ENCODE measurements at regions not wholly inside any gene's neighbourhood (a gene's known extent, or its start where the extent isn't known, plus 50 kb on each side); places are given as distances from the start of the nearest gene placed in this dataset.
"Not testable (repeated sequence)": the region's sequence is repeated elsewhere in the genome, so short reads cannot be mapped to it uniquely, and the experiment has no call there.

DNA sequence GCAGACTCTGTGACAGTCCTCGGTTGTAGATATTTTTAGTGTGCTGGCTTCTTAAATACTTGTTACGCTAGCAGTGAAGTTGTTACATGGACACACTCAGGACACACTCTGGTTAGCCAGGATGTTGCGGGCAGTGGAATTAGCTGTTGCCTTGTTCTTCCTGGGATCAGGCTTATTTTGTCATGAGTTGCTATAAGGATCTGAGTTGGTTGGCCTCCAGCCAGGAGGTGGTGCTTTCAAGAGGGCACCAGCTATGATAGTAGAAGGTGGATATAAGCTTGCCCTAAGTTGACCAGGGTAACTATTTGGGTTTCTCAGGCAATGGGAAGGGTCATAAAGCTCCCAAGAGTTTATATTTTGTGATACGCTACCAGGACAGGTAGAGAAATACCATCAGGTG lies 150.1 kb upstream of the C1GALT1 start:
- TF ChIP-seq, protein P1, sequence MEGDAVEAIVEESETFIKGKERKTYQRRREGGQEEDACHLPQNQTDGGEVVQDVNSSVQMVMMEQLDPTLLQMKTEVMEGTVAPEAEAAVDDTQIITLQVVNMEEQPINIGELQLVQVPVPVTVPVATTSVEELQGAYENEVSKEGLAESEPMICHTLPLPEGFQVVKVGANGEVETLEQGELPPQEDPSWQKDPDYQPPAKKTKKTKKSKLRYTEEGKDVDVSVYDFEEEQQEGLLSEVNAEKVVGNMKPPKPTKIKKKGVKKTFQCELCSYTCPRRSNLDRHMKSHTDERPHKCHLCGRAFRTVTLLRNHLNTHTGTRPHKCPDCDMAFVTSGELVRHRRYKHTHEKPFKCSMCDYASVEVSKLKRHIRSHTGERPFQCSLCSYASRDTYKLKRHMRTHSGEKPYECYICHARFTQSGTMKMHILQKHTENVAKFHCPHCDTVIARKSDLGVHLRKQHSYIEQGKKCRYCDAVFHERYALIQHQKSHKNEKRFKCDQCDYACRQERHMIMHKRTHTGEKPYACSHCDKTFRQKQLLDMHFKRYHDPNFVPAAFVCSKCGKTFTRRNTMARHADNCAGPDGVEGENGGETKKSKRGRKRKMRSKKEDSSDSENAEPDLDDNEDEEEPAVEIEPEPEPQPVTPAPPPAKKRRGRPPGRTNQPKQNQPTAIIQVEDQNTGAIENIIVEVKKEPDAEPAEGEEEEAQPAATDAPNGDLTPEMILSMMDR (IDR thresholded peaks at IDR 0.05; ENCODE audit: insufficient read depth, low read depth, low read length) = no peak
- TF ChIP-seq EZH2 (IDR thresholded peaks at IDR 0.05; ENCODE audit: insufficient read depth, low read length) = no peak
- Histone ChIP-seq H3K4me1 (ENCODE audit: insufficient read depth, low read length) (no peaks in the 10 kb centered on the region), H3K9ac (ENCODE audit: low read length) (no peak overlapping the region), H3K36me3 (ENCODE audit: insufficient read depth, low read length) (no peaks in the 10 kb centered on the region), H4K20me1 (ENCODE audit: insufficient read depth, low read length) (no peaks in the 10 kb centered on the region), H3K4me3 (ENCODE audit: insufficient read depth, low read depth, low read length) (no peak overlapping the region), H2AFZ (ENCODE audit: low read depth, low read length) (no peak overlapping the region), H3K27ac (ENCODE audit: low read depth, low read length) (no peak overlapping the region), H3K4me2 (ENCODE audit: low read length) (no peak overlapping the region), H3K9me3 (ENCODE audit: insufficient read depth, low read depth, low read length) (no peaks in the 10 kb centered on the region), H3K79me2 (ENCODE audit: insufficient read depth, low read length) (no peaks in the 10 kb centered on the region), H3K27me3 (ENCODE audit: insufficient read depth, low read length) (no peaks in the 10 kb centered on the region)
- no peak overlapping the region for H3K27ac Mint-ChIP-seq (ENCODE audit: unreplicated experiment)
- no peaks in the 10 kb centered on the region for H3K4me1 Mint-ChIP-seq (ENCODE audit: low read depth, unreplicated experiment)
- DNase-seq (ENCODE audit: low read depth) (no peak), FAIRE-seq (no peak)
- H3K9me3 Mint-ChIP-seq (ENCODE audit: unreplicated experiment) = no peaks in the 10 kb centered on the region
- H3K27me3 Mint-ChIP-seq (ENCODE audit: low read depth, unreplicated experiment) = no peaks in the 10 kb centered on the region
- no peaks in the 10 kb centered on the region for H3K36me3 Mint-ChIP-seq (ENCODE audit: low read depth, unreplicated experiment)
- no peak overlapping the region for H3K4me3 Mint-ChIP-seq (ENCODE audit: unreplicated experiment)

DNA sequence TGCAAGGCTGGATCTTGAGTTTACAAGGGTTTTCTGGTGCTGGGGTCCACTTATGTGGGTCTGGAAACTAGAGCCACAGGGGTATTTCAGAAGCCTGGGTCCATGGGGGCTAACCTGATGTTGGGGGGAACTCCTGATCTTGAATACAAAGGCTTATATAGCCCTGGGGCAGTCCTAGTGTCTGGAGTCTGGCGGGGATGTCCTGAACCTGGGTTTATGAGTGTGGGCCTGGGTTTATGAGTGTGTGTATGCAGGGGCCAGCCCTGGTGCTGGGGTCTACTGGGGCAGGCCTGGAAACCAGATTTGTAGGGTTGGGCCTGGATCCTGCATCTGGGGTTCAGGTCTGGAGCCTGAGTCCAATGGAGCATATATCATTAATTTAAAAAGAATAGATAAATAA lies 146.5 kb upstream of the C1GALT1 start:
- FAIRE-seq = no peak
- H3K79me2 ChIP-seq (ENCODE audit: insufficient read depth, low read length) = no peaks in the 10 kb centered on the region
- Mint-ChIP-seq H3K27me3 (ENCODE audit: low read depth, unreplicated experiment) (no peaks in the 10 kb centered on the region), H3K27ac (ENCODE audit: unreplicated experiment) (no peak overlapping the region), H3K4me1 (ENCODE audit: low read depth, unreplicated experiment) (no peaks in the 10 kb centered on the region), H3K9me3 (ENCODE audit: unreplicated experiment) (no peaks in the 10 kb centered on the region), H3K36me3 (ENCODE audit: low read depth, unreplicated experiment) (no peaks in the 10 kb centered on the region), H3K4me3 (ENCODE audit: unreplicated experiment) (no peak overlapping the region)
- H3K4me3 ChIP-seq (ENCODE audit: insufficient read depth, low read depth, low read length) = no peak overlapping the region
- no peaks in the 10 kb centered on the region for H4K20me1 ChIP-seq (ENCODE audit: insufficient read depth, low read length)
- no peak overlapping the region for H3K27ac ChIP-seq (ENCODE audit: low read depth, low read length)
- no peak overlapping the region for H3K4me2 ChIP-seq (ENCODE audit: low read length)
- no peak overlapping the region for H2AFZ ChIP-seq (ENCODE audit: low read depth, low read length)
- TF ChIP-seq, protein P1 (IDR thresholded peaks at IDR 0.05; ENCODE audit: insufficient read depth, low read depth, low read length) = no peak
- no peak for TF ChIP-seq EZH2 (IDR thresholded peaks at IDR 0.05; ENCODE audit: insufficient read depth, low read length)
- H3K27me3 ChIP-seq (ENCODE audit: insufficient read depth, low read length) = no peaks in the 10 kb centered on the region
- DNase-seq (ENCODE audit: low read depth) = no peak
- H3K9ac ChIP-seq (ENCODE audit: low read length) = no peak overlapping the region
- H3K36me3 ChIP-seq (ENCODE audit: insufficient read depth, low read length) = no peaks in the 10 kb centered on the region
- no peaks in the 10 kb centered on the region for H3K9me3 ChIP-seq (ENCODE audit: insufficient read depth, low read depth, low read length)
- no peaks in the 10 kb centered on the region for H3K4me1 ChIP-seq (ENCODE audit: insufficient read depth, low read length)

DNA sequence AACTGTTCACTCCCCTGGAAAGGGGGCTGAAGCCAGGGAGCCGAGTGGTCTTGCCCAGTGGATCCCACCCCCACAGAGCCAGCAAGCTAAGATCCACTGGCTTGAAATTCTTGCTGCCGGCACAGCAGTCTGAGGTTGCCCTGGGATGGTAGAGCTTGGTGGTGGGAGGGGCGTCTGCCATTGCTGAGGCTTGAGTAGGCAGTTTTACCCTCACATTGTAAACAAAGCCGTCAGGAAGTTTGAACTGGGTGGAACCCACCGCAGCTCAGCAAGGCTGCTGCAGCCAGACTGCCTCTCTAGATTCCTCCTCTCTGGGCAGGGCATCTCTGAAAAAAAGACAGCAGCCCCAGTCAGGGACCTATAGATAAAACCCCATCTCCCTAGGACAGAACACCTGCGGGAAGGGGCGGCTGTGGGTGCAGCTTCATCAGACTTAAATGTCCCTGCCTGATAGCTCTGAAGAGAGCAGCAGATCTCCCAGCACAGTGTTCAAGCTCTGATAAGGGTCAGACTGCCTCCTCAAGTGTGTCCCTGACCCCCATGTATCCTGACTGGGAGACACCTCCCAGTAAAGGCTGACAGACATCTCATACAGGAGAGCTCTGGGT lies 140.0 kb upstream of the C1GALT1 start:
- H3K4me1 ChIP-seq (ENCODE audit: insufficient read depth, low read length); H3K4me3 ChIP-seq (ENCODE audit: insufficient read depth, low read depth, low read length); H4K20me1 ChIP-seq (ENCODE audit: insufficient read depth, low read length); H3K27ac ChIP-seq (ENCODE audit: low read depth, low read length); H3K79me2 ChIP-seq (ENCODE audit: insufficient read depth, low read length); DNase-seq (ENCODE audit: low read depth); H3K27me3 Mint-ChIP-seq (ENCODE audit: low read depth, unreplicated experiment); H3K27ac Mint-ChIP-seq (ENCODE audit: unreplicated experiment); H3K9ac ChIP-seq (ENCODE audit: low read length); FAIRE-seq; H3K4me2 ChIP-seq (ENCODE audit: low read length); H2AFZ ChIP-seq (ENCODE audit: low read depth, low read length); H3K27me3 ChIP-seq (ENCODE audit: insufficient read depth, low read length); H3K36me3 Mint-ChIP-seq (ENCODE audit: low read depth, unreplicated experiment); H3K36me3 ChIP-seq (ENCODE audit: insufficient read depth, low read length); H3K4me1 Mint-ChIP-seq (ENCODE audit: low read depth, unreplicated experiment); H3K9me3 Mint-ChIP-seq (ENCODE audit: unreplicated experiment); H3K9me3 ChIP-seq (ENCODE audit: insufficient read depth, low read depth, low read length); H3K4me3 Mint-ChIP-seq (ENCODE audit: unreplicated experiment): not testable (repeated sequence)

All from astrocyte (in vitro differentiated cells and primary cell).